IMR-90 (cell line): ENCODE measurements at regions not wholly inside any gene's neighbourhood (a gene's known extent, or its start where the extent isn't known, plus 50 kb on each side); places are given as distances from the start of the nearest gene placed in this dataset.

Experiments used
- ATAC-seq: fragments of 200-7000 bp; cut with Tn5 transposase; 2 replicates; pipeline ENCODE4 v1.9.1; 2020; ENCODE audit warnings: low read depth, mild to moderate bottlenecking, moderate library complexity
- BruUV-seq: library from RNA; stranded (reverse); fragments of 400-500 nt; replicated peaks from 2 replicates; lab custom pipeline; 2021; lab: Mats Ljungman, UMichigan
- CTCF ChIA-PET: fragments of 300-600 bp; formaldehyde crosslinking; extraction: SDS; loops from one replicate; lab custom pipeline; 2021; ENCODE audit warnings: antibody characterized with exemption; lab: Yijun Ruan, JAX
- POLR2A ChIA-PET: fragments of 300-600 bp; sonication (Branson Sonifier 250); formaldehyde crosslinking; loops from one replicate; lab custom pipeline; 2022; ENCODE audit warnings: antibody characterized with exemption; ENCODE audit not compliant: unreplicated experiment; lab: Charles Lee
- DNase-seq: peaks from one replicate; pipeline ENCODE4 v3.0.0; 2013
- H2AFZ ChIP-seq: replicated peaks from 2 replicates; pipeline ENCODE3; 2013; ENCODE audit warnings: low read length, mild to moderate bottlenecking; ENCODE audit not compliant: poor library complexity
- H2AK5ac ChIP-seq: 2 replicates; pipeline ENCODE4 v1.6.1; 2013; ENCODE audit warnings: low read depth, low read length, inconsistent platforms
- H2AK9ac ChIP-seq: replicated peaks from 2 replicates; pipeline ENCODE3; 2013; ENCODE audit warnings: mild to moderate bottlenecking, low read depth, low read length, moderate library complexity; ENCODE audit not compliant: poor library complexity
- H2BK120ac ChIP-seq: 2 replicates; pipeline ENCODE4 v1.6.1; 2013; ENCODE audit warnings: low read depth, low read length, inconsistent platforms
- H2BK15ac ChIP-seq: 3 replicates; pipeline ENCODE4 v1.6.1; 2013; ENCODE audit warnings: low read depth, low read length, inconsistent platforms
- H2BK20ac ChIP-seq: 2 replicates; pipeline ENCODE4 v1.6.1; 2013; ENCODE audit warnings: low read depth, mild to moderate bottlenecking, inconsistent platforms, low read length, moderate library complexity
- H2BK5ac ChIP-seq: 2 replicates; pipeline ENCODE4 v1.6.1; 2013; ENCODE audit warnings: mild to moderate bottlenecking, low read depth, low read length, inconsistent platforms; ENCODE audit not compliant: poor library complexity, severe bottlenecking
- H3K14ac ChIP-seq: replicated peaks from 2 replicates; pipeline ENCODE4 v1.6.1; 2013; ENCODE audit warnings: low read depth, low read length, inconsistent platforms
- H3K18ac ChIP-seq: 2 replicates; pipeline ENCODE4 v1.6.1; 2013; ENCODE audit warnings: low read depth, low read length, control low read depth
- H3K23ac ChIP-seq: 2 replicates; pipeline ENCODE4 v1.6.1; 2013; ENCODE audit warnings: low read depth, low read length, inconsistent platforms
- H3K27ac ChIP-seq: 2 replicates; pipeline ENCODE4 v1.5.1; 2013; ENCODE audit warnings: mild to moderate bottlenecking, control low read depth, low read length; ENCODE audit not compliant: insufficient read depth
- H3K27me3 ChIP-seq: 2 replicates; pipeline ENCODE4 v1.6.1; 2013; ENCODE audit warnings: low read length; ENCODE audit not compliant: control insufficient read depth, insufficient read depth
- H3K36me3 ChIP-seq: 2 replicates; pipeline ENCODE4 v1.6.1; 2013; ENCODE audit warnings: low read length, mixed read lengths; ENCODE audit not compliant: control insufficient read depth, insufficient read depth
- H3K4ac ChIP-seq: 2 replicates; pipeline ENCODE4 v1.6.1; 2013; ENCODE audit warnings: low read depth, low read length, inconsistent platforms
- H3K4me1 ChIP-seq: 2 replicates; pipeline ENCODE4 v1.6.1; 2013; ENCODE audit warnings: low read length, mixed read lengths; ENCODE audit not compliant: control insufficient read depth, insufficient read depth
- H3K4me2 ChIP-seq: 2 replicates; pipeline ENCODE4 v1.6.1; 2013; ENCODE audit warnings: low read depth, mild to moderate bottlenecking, control low read depth, low read length, moderate library complexity
- H3K4me3 ChIP-seq: 2 replicates; pipeline ENCODE4 v1.5.1; 2013; ENCODE audit warnings: low read depth, mild to moderate bottlenecking, control low read depth, low read length, moderate library complexity; ENCODE audit not compliant: insufficient read depth
- H3K56ac ChIP-seq: 2 replicates; pipeline ENCODE4 v1.6.1; 2013; ENCODE audit warnings: low read length, inconsistent platforms; ENCODE audit not compliant: insufficient read depth; ENCODE audit errors: extremely low read depth
- H3K79me1 ChIP-seq, 2 experiments: 2 replicates each; pipeline ENCODE4 v1.6.1; 2013; ENCODE audit warnings: low read length in 2 of 2, inconsistent platforms in 1 of 2, low read depth in 1 of 2
- H3K9ac ChIP-seq: 2 replicates; pipeline ENCODE4 v1.6.1; 2013; ENCODE audit warnings: low read depth, low read length, control low read depth
- H3K9me1 ChIP-seq: 2 replicates; pipeline ENCODE4 v1.6.1; 2013; ENCODE audit warnings: low read length, inconsistent platforms; ENCODE audit not compliant: insufficient read depth
- H3K9me3 ChIP-seq: 2 replicates; pipeline ENCODE4 v1.6.1; 2013; ENCODE audit warnings: low read length; ENCODE audit not compliant: control insufficient read depth, insufficient read depth
- H4K20me1 ChIP-seq: 2 replicates; pipeline ENCODE4 v1.6.1; 2013; ENCODE audit warnings: low read length, inconsistent platforms; ENCODE audit not compliant: insufficient read depth
- H4K5ac ChIP-seq: 2 replicates; pipeline ENCODE4 v1.6.1; 2013; ENCODE audit warnings: mild to moderate bottlenecking, low read depth, low read length, control low read depth
- H4K8ac ChIP-seq, 2 experiments: 2 replicates each; pipeline ENCODE4 v1.6.1; 2013; ENCODE audit warnings: low read depth in 2 of 2, low read length in 2 of 2, control low read depth in 1 of 2, inconsistent platforms in 1 of 2
- H4K91ac ChIP-seq: 2 replicates; pipeline ENCODE4 v1.6.1; 2013; ENCODE audit warnings: low read depth, low read length, inconsistent platforms; ENCODE audit not compliant: insufficient read depth
- CEBPB ChIP-seq: IDR thresholded peaks from 2 replicates; pipeline ENCODE4 v1.6.1; 2012; ENCODE audit warnings: low read depth, low read length, improper control_type of control experiment
- CHD1 ChIP-seq: IDR thresholded peaks from 2 replicates; pipeline ENCODE4 v1.6.1; 2012; ENCODE audit warnings: low read depth, low read length, improper control_type of control experiment
- FOS ChIP-seq: fragments of 150-350 bp; IDR thresholded peaks from 2 replicates; pipeline ENCODE4 v1.6.1; 2016; ENCODE audit warnings: low read depth, low read length
- MXI1 ChIP-seq: IDR thresholded peaks from 2 replicates; pipeline ENCODE4 v1.6.1; 2012; ENCODE audit warnings: low read depth, mild to moderate bottlenecking, low read length, moderate library complexity, borderline replicate concordance
- POLR2A ChIP-seq: IDR thresholded peaks from 2 replicates; pipeline ENCODE4 v1.6.1; 2012; ENCODE audit warnings: mild to moderate bottlenecking, low read depth, low read length
- WGBS, 2 experiments: methylation state at CpG; one replicate each; pipeline versions ENCODE4 v1.1.5 to v1.1.7; 2013; ENCODE audit warnings: missing lambda C conversion rate in 2 of 2; ENCODE audit not compliant: insufficient read length in 1 of 2; ENCODE audit errors: extremely low coverage in 2 of 2; 5-methylcytosine and 5-hydroxymethylcytosine counted together
- dilution Hi-C: fragments of 300-500 bp; cut with HindIII; formaldehyde crosslinking; loops from one replicate; pipeline ENCODE4 v1.14.3; 2018; ENCODE audit warnings: low sequenced_read_pairs; ENCODE audit not compliant: unreplicated experiment
- in situ Hi-C: fragments of 300-500 bp; cut with MboI; formaldehyde crosslinking; loops from 3 replicates; pipeline ENCODE4 v1.14.3; 2019; ENCODE audit warnings: low sequenced_read_pairs, inconsistent platforms, mixed read lengths
- intact Hi-C: fragments of 100-400 bp; cut with micrococcal nuclease; formaldehyde crosslinking; loops from 2 replicates; pipeline ENCODE4 v1.10.0; 2022
- TF ChIP-seq, protein P1 (sequence below): fragments of 150-350 bp; IDR thresholded peaks from 2 replicates; pipeline ENCODE4 v1.6.1; 2017; ENCODE audit warnings: mild to moderate bottlenecking, antibody characterized with exemption, low read length, low read depth
- TF ChIP-seq, protein P2 (sequence below): fragments of 150-350 bp; IDR thresholded peaks from 2 replicates; pipeline ENCODE4 v1.6.1; 2016; ENCODE audit warnings: low read depth, mild to moderate bottlenecking, low read length, moderate library complexity, borderline replicate concordance

DNA sequence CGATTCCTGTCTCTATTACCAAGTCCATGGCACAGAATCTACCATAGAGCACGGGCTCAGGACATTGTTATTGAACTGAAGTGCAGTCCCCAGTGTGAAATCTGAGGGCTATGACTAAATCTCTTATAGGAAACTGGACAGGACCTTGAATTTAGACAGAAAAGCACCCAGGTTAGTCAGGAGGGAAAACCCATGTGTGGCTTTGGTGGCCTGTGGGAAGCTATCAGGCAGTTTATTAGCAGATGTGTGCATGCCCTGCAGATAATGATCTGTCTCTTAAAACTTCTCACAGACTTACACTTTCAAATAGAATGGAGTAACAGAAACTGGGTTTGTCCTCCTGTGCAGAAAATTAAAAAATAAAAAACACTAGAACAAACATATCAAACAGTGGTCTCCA is 610.0 kb upstream of the RAB6C start:
- no peak overlapping the region for H2AK9ac ChIP-seq
- no peaks in the 10 kb centered on the region for H4K20me1 ChIP-seq
- H3K4me2 ChIP-seq = no peak overlapping the region
- no peaks in the 10 kb centered on the region for H3K79me1 ChIP-seq
- no peak overlapping the region for H3K4ac ChIP-seq
- DNase-seq (no peak), ATAC-seq (no peak)
- peaks cover 30% of the 10 kb centered on the region for H3K9me3 ChIP-seq
- H3K36me3 ChIP-seq = no peaks in the 10 kb centered on the region
- H3K56ac ChIP-seq = no peak overlapping the region
- no peak overlapping the region for H2BK15ac ChIP-seq
- H3K27me3 ChIP-seq = no peaks in the 10 kb centered on the region
- no peak overlapping the region for H2BK120ac ChIP-seq
- H3K27ac ChIP-seq = no peak overlapping the region
- H2BK5ac ChIP-seq = no peak overlapping the region
- WGBS, 2 experiments = no CpG with 5 or more reads among the region's 2 CpGs
- no peak overlapping the region for H2AK5ac ChIP-seq
- H4K5ac ChIP-seq = no peak overlapping the region
- H2AFZ ChIP-seq = no peak overlapping the region
- no peak overlapping the region for H3K23ac ChIP-seq
- in situ Hi-C loops (no loop called here), intact Hi-C loops (no loop called here), dilution Hi-C loops (no loop called here)
- H3K14ac ChIP-seq = no peak overlapping the region
- H4K91ac ChIP-seq = no peak overlapping the region
- ChIA-PET POLR2A (no interaction called here), CTCF (no interaction called here)
- no TSS peak for BruUV-seq
- H4K8ac ChIP-seq = no peak overlapping the region
- H3K4me3 ChIP-seq = no peak overlapping the region
- H3K9me1 ChIP-seq = no peaks in the 10 kb centered on the region
- no peak overlapping the region for H3K9ac ChIP-seq
- no peaks in the 10 kb centered on the region for H3K4me1 ChIP-seq
- no peak overlapping the region for H2BK20ac ChIP-seq
- no peak overlapping the region for H3K18ac ChIP-seq
- TF ChIP-seq CHD1 (no peak), CEBPB (no peak), MXI1 (no peak), POLR2A (no peak), FOS (no peak)
- TF ChIP-seq, protein P1, sequence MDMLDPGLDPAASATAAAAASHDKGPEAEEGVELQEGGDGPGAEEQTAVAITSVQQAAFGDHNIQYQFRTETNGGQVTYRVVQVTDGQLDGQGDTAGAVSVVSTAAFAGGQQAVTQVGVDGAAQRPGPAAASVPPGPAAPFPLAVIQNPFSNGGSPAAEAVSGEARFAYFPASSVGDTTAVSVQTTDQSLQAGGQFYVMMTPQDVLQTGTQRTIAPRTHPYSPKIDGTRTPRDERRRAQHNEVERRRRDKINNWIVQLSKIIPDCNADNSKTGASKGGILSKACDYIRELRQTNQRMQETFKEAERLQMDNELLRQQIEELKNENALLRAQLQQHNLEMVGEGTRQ = no peak
- TF ChIP-seq, protein P2, sequence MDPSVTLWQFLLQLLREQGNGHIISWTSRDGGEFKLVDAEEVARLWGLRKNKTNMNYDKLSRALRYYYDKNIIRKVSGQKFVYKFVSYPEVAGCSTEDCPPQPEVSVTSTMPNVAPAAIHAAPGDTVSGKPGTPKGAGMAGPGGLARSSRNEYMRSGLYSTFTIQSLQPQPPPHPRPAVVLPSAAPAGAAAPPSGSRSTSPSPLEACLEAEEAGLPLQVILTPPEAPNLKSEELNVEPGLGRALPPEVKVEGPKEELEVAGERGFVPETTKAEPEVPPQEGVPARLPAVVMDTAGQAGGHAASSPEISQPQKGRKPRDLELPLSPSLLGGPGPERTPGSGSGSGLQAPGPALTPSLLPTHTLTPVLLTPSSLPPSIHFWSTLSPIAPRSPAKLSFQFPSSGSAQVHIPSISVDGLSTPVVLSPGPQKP = no peak
